Heart left ventricle (tissue), 16 donors: ENCODE measurements at regions not wholly inside any gene's neighbourhood (a gene's known extent, or its start where the extent isn't known, plus 50 kb on each side); places are given as distances from the start of the nearest gene placed in this dataset.

ENCODE experiments used
- ATAC-seq, 4 donors: fragments of 200-7000 bp; cut with Tn5 transposase; one replicate each; pipeline ENCODE4 v1.9.1; 2020 to 2022; ENCODE audit warnings: moderate library complexity in 4 of 4, mild to moderate bottlenecking in 3 of 4, moderate number of reproducible peaks in 1 of 4
- DNase-seq, 5 donors: peaks; one replicate each; pipeline ENCODE4 v3.0.0-alpha.2; 2020
- H3K27ac ChIP-seq, 12 donors: fragments of 200-600 bp; sonication (generic) in 4 of 12; one replicate each; pipeline versions ENCODE4 v1.5.0 to v1.8.0; 2016 to 2022; ENCODE audit warnings: mild to moderate bottlenecking in 2 of 12
- H3K27me3 ChIP-seq, 9 donors: fragments of 200-600 bp; sonication (generic) in 2 of 9; one replicate each; pipeline versions ENCODE4 v1.5.1 to v1.8.0; 2016 to 2022; ENCODE audit warnings: mild to moderate bottlenecking in 3 of 9
- H3K36me3 ChIP-seq, 9 donors: fragments of 200-600 bp; sonication (generic) in 2 of 9; one replicate each; pipeline versions ENCODE4 v1.5.0 to v1.8.0; 2018 to 2022; ENCODE audit warnings: mild to moderate bottlenecking in 2 of 9
- H3K4me1 ChIP-seq, 12 donors: fragments of 200-600 bp; sonication (generic) in 4 of 12; one replicate each; pipeline versions ENCODE4 v1.5.0 to v1.8.0; 2016 to 2022; ENCODE audit warnings: mild to moderate bottlenecking in 3 of 12
- H3K4me3 ChIP-seq, 12 donors: fragments of 200-600 bp; sonication (generic) in 4 of 12; one replicate each; pipeline versions ENCODE4 v1.5.0 to v1.8.0; 2017 to 2022; ENCODE audit warnings: mild to moderate bottlenecking in 9 of 12, moderate library complexity in 4 of 12
- H3K9me3 ChIP-seq, 12 donors: fragments of 200-600 bp; sonication (generic) in 4 of 12; one replicate each; pipeline versions ENCODE4 v1.5.0 to v1.8.0; 2016 to 2022; ENCODE audit warnings: mild to moderate bottlenecking in 1 of 12
- CTCF ChIP-seq, 12 donors: fragments of 200-600 bp; sonication (generic) in 4 of 12; IDR thresholded peaks; one replicate each; pipeline versions ENCODE4 v1.5.0 to v1.8.0; 2018 to 2022; ENCODE audit warnings: antibody characterized with exemption in 12 of 12, mild to moderate bottlenecking in 5 of 12
- POLR2A ChIP-seq, 2 donors: fragments of 450-650 bp; IDR thresholded peaks; one replicate each; pipeline ENCODE4 v1.6.1; 2017; ENCODE audit warnings: antibody characterized with exemption in 2 of 2, mild to moderate bottlenecking in 2 of 2, moderate library complexity in 2 of 2
- WGBS, 4 donors: extraction: QIAGEN DNeasy Blood & Tissue Kit in 2 of 4; methylation state at CpG; one replicate each; pipeline versions ENCODE4 v1.1.5 to v1.1.7; 2013 to 2018; 5-methylcytosine and 5-hydroxymethylcytosine counted together
- intact Hi-C, 10 donors: fragments of 100-400 bp; cut with DNase I; formaldehyde crosslinking; loops; one replicate each; pipeline versions ENCODE4 v1.11.1 to v1.14.2; 2022
- donor health status: ischemic (EF 13 %, LVEDD 7.1; RV severe dilation, severe dysfunction).
- donor health status: healthy with polysubstance abuse.
- donor health status: DM: no; HTN: yes; CAD: no.
- donor health status: DM: no; HTN: no; CAD: no.
- donor health status: ischemic (EF 25% LVEDD 6.9; RV normal size, moderate dysfunction).
- donor health status: ischemic (EF 25% LVEDD 5.7; RV mildly dilated, moderate dysfunction).
- donor health status: healthy.
- donor health status: DM: yes; HTN: yes; CAD: no.
- donor health status: ischemic (EF 35%, LVEDD 5.7; RV mildly dilated, moderate dysfunction).
- donor health status: nonischemic (EF 11% LVEDD 7.7; RV severe dilation, severe dysfunction).
- donor health status: DM: yes; HTN: yes; CAD: no.
- donor health status: PGD.
- donor health status: ischemic (EF 29% LVEDD 5.4; RV normal size, mild dysfunction).
- donor health status: nonischemic (EF 23%, LVEDD 6.1; RV moderate dilation, normal function).

- no peak overlapping the region for H3K4me3 ChIP-seq
- intact Hi-C loops, result no loop called here
- 59 to 65% (median 62%) methylated on average over 2 of the region's 2 CpGs for WGBS, 4 donors
- no peaks in the 10 kb centered on the region for H3K4me1 ChIP-seq
- no peaks in the 10 kb centered on the region for H3K27me3 ChIP-seq
- H3K36me3 ChIP-seq, result no peaks in the 10 kb centered on the region
- H3K9me3 ChIP-seq, result peaks cover 0 to 38% (median 16%) of the 10 kb centered on the region in 12 donors
- ATAC-seq (no peak), DNase-seq (no peak)
- H3K27ac ChIP-seq, result no peak overlapping the region
- TF ChIP-seq CTCF (IDR thresholded peaks at IDR 0.05) (no peak), POLR2A (IDR thresholded peaks at IDR 0.05) (no peak)
Measured at GRCh38 chr5:164383662-164384061, 878.2 kb downstream of the MAT2B start.

- DNase-seq, result no peak
- H3K4me1 ChIP-seq, result no peaks in the 10 kb centered on the region
Measured at GRCh38 chr5:164392531-164392930, 887.1 kb downstream of the MAT2B start.

DNA sequence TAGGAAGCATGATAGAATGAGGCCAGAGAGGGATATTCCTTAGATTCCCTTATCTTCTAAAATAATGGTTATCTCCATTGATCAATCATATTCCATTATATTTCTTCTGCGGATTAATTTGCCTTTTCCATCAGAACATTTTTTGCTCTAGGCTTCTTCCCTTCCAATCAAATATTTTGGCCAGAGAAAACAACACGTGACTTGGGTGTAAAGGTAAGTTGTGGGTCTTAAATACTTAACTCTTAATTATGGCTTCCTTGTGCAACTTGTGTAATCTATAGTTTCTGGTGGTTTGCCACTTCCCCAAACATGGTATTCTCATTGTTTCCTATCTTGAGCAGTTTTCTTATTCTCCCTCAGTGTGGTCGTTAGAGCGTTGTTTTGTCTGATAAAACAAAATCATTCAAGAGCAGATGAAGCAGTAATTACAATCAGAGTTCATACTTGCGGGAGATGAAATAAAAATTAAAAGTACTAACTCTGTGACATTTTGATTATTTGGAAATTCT is 889.3 kb downstream of the MAT2B start:
- TF ChIP-seq POLR2A (IDR thresholded peaks at IDR 0.05), result no peak
- no peak for TF ChIP-seq CTCF (IDR thresholded peaks at IDR 0.05)
- Histone ChIP-seq H3K36me3 (no peaks in the 10 kb centered on the region), H3K27me3 (no peaks in the 10 kb centered on the region), H3K4me3 (no peak overlapping the region), H3K4me1 (no peaks in the 10 kb centered on the region), H3K9me3 (no peaks in the 10 kb centered on the region), H3K27ac (no peak overlapping the region)
- intact Hi-C loops, result no loop called here
- ATAC-seq, result no peak
- DNase-seq, result no peak
- WGBS, 4 donors, result 68 to 82% (median 74%) methylated on average over 5 of the region's 5 CpGs

More at GRCh38 chr5:164392531-164392930, 887.1 kb downstream of the MAT2B start:
- no peak for ATAC-seq
- intact Hi-C loops, result no loop called here
- no peak overlapping the region for H3K27ac ChIP-seq
- no peaks in the 10 kb centered on the region for H3K27me3 ChIP-seq
- no peak for TF ChIP-seq CTCF (IDR thresholded peaks at IDR 0.05)
- no peak for TF ChIP-seq POLR2A (IDR thresholded peaks at IDR 0.05)
- no peak overlapping the region for H3K4me3 ChIP-seq
- H3K9me3 ChIP-seq, result no peaks in the 10 kb centered on the region
- no peaks in the 10 kb centered on the region for H3K36me3 ChIP-seq

DNA sequence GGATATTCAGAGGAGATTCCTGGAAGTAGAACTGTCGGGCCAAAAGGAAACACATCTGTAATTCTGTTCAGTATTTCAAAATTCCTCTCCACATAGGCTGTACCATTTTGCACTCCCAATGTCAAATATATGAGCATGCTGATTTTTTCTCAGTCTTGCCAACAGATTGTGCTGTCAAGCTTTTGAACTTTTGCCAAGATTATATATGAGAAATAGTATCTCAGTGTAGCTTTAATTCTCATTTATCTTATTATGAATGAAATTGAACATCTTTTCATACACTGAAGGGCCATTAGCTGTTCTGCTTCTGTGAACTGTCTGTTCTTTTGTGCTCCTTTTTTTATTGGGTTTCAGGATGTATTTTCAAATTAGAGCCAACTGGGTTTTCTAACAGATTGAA is 907.1 kb downstream of the MAT2B start:
- TF ChIP-seq CTCF (IDR thresholded peaks at IDR 0.05), result no peak
- TF ChIP-seq POLR2A (IDR thresholded peaks at IDR 0.05), result no peak
- no peaks in the 10 kb centered on the region for H3K36me3 ChIP-seq
- no peak for DNase-seq
- no peak overlapping the region for H3K27ac ChIP-seq
- no peak overlapping the region for H3K4me3 ChIP-seq
- no peaks in the 10 kb centered on the region for H3K27me3 ChIP-seq
- no peak for ATAC-seq
- no peaks in the 10 kb centered on the region for H3K9me3 ChIP-seq
- WGBS, 4 donors, result 69 to 79% (median 76%) methylated on average over 1 of the region's 1 CpG
- no peaks in the 10 kb centered on the region for H3K4me1 ChIP-seq
- intact Hi-C loops, result no loop called here
